BJ (cell line): ENCODE measurements at regions not wholly inside any gene's neighbourhood (a gene's known extent, or its start where the extent isn't known, plus 50 kb on each side); places are given as distances from the start of the nearest gene placed in this dataset.

Experiments
- CTCF ChIA-PET: fragments of 350-600 bp; formaldehyde crosslinking; extraction: SDS; loops from one replicate; lab custom pipeline; 2021; ENCODE audit warnings: antibody characterized with exemption, inconsistent platforms; lab: Yijun Ruan, JAX
- POLR2A ChIA-PET: fragments of 300-600 bp; sonication (Branson Sonifier 250); formaldehyde crosslinking; extraction: SDS; loops from one replicate; lab custom pipeline; 2021; ENCODE audit warnings: antibody characterized with exemption; lab: Charles Lee
- DNase-seq: peaks from one replicate; pipeline ENCODE4 v3.0.0-alpha.2; 2011; ENCODE audit warnings: low read depth
- H3K27me3 ChIP-seq: 2 replicates; pipeline ENCODE4 v1.6.0; 2011; ENCODE audit warnings: low read length; ENCODE audit not compliant: control insufficient read depth, insufficient read depth
- H3K36me3 ChIP-seq: 2 replicates; pipeline ENCODE4 v1.5.1; 2011; ENCODE audit warnings: low read length; ENCODE audit not compliant: control insufficient read depth, insufficient read depth
- H3K4me3 ChIP-seq: 2 replicates; pipeline ENCODE4 v1.5.1; 2011; ENCODE audit warnings: low read depth, mild to moderate bottlenecking, control low read depth, low read length
- TF ChIP-seq, protein P1 (sequence below): IDR thresholded peaks from 2 replicates; pipeline ENCODE4 v1.5.1; 2011; ENCODE audit warnings: low read depth, mild to moderate bottlenecking, control low read depth, inconsistent platforms, low read length, moderate library complexity; ENCODE audit not compliant: insufficient read depth

DNA sequence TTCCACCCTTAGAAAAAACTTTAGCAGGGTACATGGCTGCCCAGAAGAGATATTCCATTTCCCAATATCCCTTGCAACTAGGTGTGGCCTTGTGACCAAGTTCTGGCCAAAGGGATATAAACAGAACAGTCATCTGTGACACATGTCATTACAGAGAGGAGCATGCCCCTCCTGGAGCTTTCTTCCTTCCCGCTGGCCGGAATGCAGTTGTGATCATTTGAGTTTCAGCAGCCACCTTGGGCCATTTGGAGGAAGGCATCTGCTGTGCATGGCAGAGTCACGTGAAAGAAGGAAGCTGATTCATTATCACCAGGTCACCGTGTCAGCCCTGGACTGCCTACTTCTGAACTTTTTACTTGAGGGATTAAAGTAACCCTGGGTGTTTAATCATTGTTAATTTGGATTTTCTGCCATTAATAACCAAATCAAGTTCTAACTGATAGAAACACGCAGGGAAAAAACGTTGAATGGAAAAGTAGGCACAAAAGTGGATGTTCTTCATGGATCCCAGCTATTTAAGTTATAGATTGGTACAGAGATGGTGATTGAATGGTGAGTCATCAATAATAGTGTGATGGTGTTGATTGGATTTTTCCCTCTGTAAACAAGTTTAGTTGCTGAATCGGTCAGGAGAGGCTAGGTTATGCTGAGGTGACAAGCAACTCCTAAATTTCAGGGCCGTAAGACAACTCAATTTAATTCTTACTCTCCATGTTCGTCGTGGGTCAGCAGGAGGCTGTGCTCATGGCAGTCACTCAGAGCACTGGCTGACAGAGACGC is 80.7 kb upstream of the CCDC167 start:
- CTCF ChIA-PET: interaction anchor here (0.6 to 1.3 kb wide), 6 partner anchors 8 to 706 kb away, joined by 3 to 4 read pairs (median 4); no protein-coding TSS in a partner anchor
- Histone ChIP-seq H3K4me3 (no peak overlapping the region), H3K27me3 (no peaks in the 10 kb centered on the region), H3K36me3 (no peaks in the 10 kb centered on the region)
- POLR2A ChIA-PET: no interaction called here
- DNase-seq: no peak
- TF ChIP-seq, protein P1, sequence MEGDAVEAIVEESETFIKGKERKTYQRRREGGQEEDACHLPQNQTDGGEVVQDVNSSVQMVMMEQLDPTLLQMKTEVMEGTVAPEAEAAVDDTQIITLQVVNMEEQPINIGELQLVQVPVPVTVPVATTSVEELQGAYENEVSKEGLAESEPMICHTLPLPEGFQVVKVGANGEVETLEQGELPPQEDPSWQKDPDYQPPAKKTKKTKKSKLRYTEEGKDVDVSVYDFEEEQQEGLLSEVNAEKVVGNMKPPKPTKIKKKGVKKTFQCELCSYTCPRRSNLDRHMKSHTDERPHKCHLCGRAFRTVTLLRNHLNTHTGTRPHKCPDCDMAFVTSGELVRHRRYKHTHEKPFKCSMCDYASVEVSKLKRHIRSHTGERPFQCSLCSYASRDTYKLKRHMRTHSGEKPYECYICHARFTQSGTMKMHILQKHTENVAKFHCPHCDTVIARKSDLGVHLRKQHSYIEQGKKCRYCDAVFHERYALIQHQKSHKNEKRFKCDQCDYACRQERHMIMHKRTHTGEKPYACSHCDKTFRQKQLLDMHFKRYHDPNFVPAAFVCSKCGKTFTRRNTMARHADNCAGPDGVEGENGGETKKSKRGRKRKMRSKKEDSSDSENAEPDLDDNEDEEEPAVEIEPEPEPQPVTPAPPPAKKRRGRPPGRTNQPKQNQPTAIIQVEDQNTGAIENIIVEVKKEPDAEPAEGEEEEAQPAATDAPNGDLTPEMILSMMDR: no peak

DNA sequence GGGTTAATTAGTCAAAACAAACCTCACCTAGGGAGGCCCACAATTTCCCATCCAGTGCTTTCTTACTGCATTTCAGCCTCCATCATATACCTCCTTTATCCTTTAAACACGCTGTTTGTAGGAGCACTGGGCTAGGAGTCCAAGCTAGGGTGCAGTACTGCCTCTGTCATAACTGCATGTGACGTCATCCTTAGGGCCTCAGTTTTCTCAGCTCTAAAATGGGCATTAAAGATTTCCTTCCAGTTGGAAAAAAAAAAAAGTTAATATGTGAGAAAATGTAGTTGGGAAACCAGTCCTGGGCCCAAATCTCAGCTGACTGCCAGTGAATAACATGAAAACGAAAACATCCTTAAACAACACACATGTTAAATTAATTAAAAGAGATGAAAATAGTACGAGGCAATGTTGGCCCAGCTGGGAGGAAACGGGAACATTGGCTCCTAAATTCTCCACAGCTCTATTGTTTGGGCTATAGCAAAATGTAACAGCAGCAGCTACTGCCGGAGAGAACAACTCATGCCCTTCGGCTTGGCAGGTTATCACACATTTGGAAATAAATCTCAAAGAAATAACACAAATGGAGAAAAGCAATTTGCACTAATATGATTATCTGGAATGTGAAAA is 79.9 kb upstream of the CCDC167 start:
- CTCF ChIA-PET: interaction anchor here (0.6 to 1.3 kb wide), 6 partner anchors 9 to 707 kb away, joined by 3 to 4 read pairs (median 4); no protein-coding TSS in a partner anchor
- Histone ChIP-seq H3K36me3 (no peaks in the 10 kb centered on the region), H3K27me3 (no peaks in the 10 kb centered on the region), H3K4me3 (no peak overlapping the region)
- POLR2A ChIA-PET: no interaction called here
- no peak for DNase-seq
- TF ChIP-seq, protein P1: no peak

DNA sequence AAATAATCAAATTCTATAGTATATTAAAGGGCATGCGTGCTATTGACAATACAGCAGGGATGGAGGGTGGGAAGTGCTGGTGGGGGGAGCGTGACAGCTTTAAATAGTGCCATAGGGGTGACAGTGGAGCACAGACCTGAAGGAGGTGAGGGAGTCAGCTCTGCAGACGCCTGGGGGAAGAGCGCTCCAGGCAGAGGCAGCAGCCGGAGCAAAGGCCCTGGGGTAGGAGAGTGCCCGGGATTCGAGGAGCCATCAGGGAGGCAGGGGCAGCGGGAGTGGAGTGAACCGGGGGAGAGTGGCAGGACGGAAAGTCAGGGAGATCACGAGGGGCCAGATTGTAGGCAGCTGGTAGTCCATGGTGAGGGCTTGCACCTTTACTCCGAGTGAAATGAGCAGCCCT is 78.4 kb upstream of the CCDC167 start:
- no peak for DNase-seq
- ChIA-PET CTCF (interaction anchor here (0.8 to 4.4 kb wide), 5 partner anchors 10 to 114 kb away, joined by 3 to 31 read pairs (median 8); no protein-coding TSS in a partner anchor), POLR2A (no interaction called here)
- Histone ChIP-seq H3K27me3 (no peaks in the 10 kb centered on the region), H3K36me3 (no peaks in the 10 kb centered on the region), H3K4me3 (no peak overlapping the region)
- TF ChIP-seq, protein P1: no peak

DNA sequence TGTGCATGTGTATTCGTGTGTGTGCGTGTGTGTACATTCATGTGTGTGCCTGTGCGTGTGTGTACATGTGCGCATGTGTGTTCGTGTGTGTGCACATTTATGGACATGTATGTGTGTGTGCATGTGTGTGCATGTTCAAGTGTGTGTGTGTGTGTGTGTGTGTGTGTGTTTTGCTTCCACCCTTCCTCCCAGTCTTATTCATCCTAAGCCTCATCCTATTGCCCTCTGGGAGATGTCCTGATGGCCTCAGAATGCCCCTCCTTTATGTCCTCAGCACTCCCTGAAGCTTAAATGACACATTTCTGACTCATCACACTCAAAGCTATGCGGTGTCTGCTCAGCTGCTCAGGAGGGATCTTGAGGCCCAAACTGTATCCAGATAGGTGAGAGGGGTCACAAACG is 76.6 kb upstream of the CCDC167 start:
- Histone ChIP-seq H3K36me3 (no peaks in the 10 kb centered on the region), H3K4me3 (no peak overlapping the region), H3K27me3 (no peaks in the 10 kb centered on the region)
- POLR2A ChIA-PET: interaction anchor here (0.9 kb wide), 1 partner anchor 11 kb away, joined by 6 read pairs; no protein-coding TSS in a partner anchor
- TF ChIP-seq, protein P1: no peak
- DNase-seq: peak; percentile 41
- CTCF ChIA-PET: interaction anchor here (1.2 to 4.4 kb wide), 5 partner anchors 9 to 116 kb away, joined by 4 to 31 read pairs (median 8); no protein-coding TSS in a partner anchor

DNA sequence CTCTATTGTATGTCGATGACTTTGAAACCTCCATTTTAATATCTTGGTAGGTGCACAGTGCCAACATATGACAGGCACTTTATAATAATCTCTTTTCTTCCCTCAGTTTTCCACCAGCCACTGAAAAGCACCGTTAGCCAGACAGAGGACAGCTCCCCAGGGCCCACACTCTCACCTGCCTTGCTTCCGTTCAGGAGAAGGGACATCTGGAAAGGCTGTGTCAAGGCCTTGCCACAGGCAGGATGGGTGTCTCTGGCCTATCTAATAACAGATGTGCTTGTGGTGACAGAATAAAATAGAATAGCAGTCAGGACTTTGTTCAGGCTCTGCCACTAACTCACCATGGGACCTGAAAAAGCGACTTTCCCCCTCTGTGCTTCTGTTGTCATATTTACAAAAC is 75.5 kb upstream of the CCDC167 start:
- CTCF ChIA-PET: interaction anchor here (4.4 kb wide), 1 partner anchor 9 kb away, joined by 31 read pairs; no protein-coding TSS in a partner anchor
- Histone ChIP-seq H3K36me3 (no peaks in the 10 kb centered on the region), H3K27me3 (peaks cover 1% of the 10 kb centered on the region; the same call in 1 of the 2 replicates), H3K4me3 (no peak overlapping the region)
- POLR2A ChIA-PET: no interaction called here
- TF ChIP-seq, protein P1: no peak
- DNase-seq: no peak
